ENCODE measurements at regions not wholly inside any gene's neighbourhood (a gene's known extent, or its start where the extent isn't known, plus 50 kb on each side); places are given as distances from the start of the nearest gene placed in this dataset.

- no peak for DNase-seq (ENCODE audit: extremely low spot score)
- ChIA-PET CTCF (no interaction called here), POLR2A (no interaction called here)
Measured at GRCh38 chr1:172966844-172967540, 83.7 kb downstream of the TNFSF18 start.

GRCh38 chr1:172967936-172968335, 82.8 kb downstream of the TNFSF18 start:
- POLR2A ChIA-PET: no interaction called here
- TF ChIP-seq ZNF384 (IDR thresholded peaks at IDR 0.05): no peak
- no peak for TF ChIP-seq ARNT (IDR thresholded peaks at IDR 0.05)
- CTCF ChIA-PET: no interaction called here
- DNase-seq (ENCODE audit: extremely low spot score): no peak

More at GRCh38 chr1:172966844-172967540, 83.7 kb downstream of the TNFSF18 start:
- TF ChIP-seq ZNF384 (IDR thresholded peaks at IDR 0.05): no peak

- ChIA-PET CTCF (no interaction called here), POLR2A (no interaction called here)
- DNase-seq (ENCODE audit: extremely low spot score): no peak
- TF ChIP-seq CTBP1 (IDR thresholded peaks at IDR 0.05; ENCODE audit: borderline replicate concordance): no peak
- no peak for TF ChIP-seq SP1 (IDR thresholded peaks at IDR 0.05)
- TF ChIP-seq FOXM1 (IDR thresholded peaks at IDR 0.05; ENCODE audit: borderline replicate concordance): no peak
- TF ChIP-seq FOXA1 (IDR thresholded peaks at IDR 0.05): no peak
- TF ChIP-seq BHLHE40 (IDR thresholded peaks at IDR 0.05; ENCODE audit: borderline replicate concordance): no peak
- TF ChIP-seq SUZ12 (IDR thresholded peaks at IDR 0.05): no peak
- TF ChIP-seq FOXK2 (IDR thresholded peaks at IDR 0.05): no peak
- no peak for TF ChIP-seq ELF4 (IDR thresholded peaks at IDR 0.05)
- TF ChIP-seq TARDBP (IDR thresholded peaks at IDR 0.05): no peak
- TF ChIP-seq ZNF384 (IDR thresholded peaks at IDR 0.05): no peak
- no peak for TF ChIP-seq HDGF (IDR thresholded peaks at IDR 0.05; ENCODE audit: borderline replicate concordance)
- TF ChIP-seq L3MBTL2 (conservative IDR thresholded peaks at IDR 0.05): no peak
- no peak for TF ChIP-seq NFRKB (IDR thresholded peaks at IDR 0.05)
- no peak for TF ChIP-seq LEF1 (IDR thresholded peaks at IDR 0.05; ENCODE audit: borderline replicate concordance)
- TF ChIP-seq PKNOX1 (IDR thresholded peaks at IDR 0.05): no peak
- TF ChIP-seq ARNT (IDR thresholded peaks at IDR 0.05): no peak
Measured at GRCh38 chr1:172969611-172970010, 81.1 kb downstream of the TNFSF18 start.

- no peak for DNase-seq (ENCODE audit: extremely low spot score)
- CTCF ChIA-PET: interaction anchor here (0.6 kb wide), 1 partner anchor 68 kb away, joined by 3 read pairs; no protein-coding TSS in a partner anchor
- TF ChIP-seq ZNF384 (IDR thresholded peaks at IDR 0.05): no peak
- TF ChIP-seq ELF4 (IDR thresholded peaks at IDR 0.05): no peak
- no peak for TF ChIP-seq LEF1 (IDR thresholded peaks at IDR 0.05; ENCODE audit: borderline replicate concordance)
- no peak for TF ChIP-seq FOXA1 (IDR thresholded peaks at IDR 0.05)
- no peak for TF ChIP-seq ARNT (IDR thresholded peaks at IDR 0.05)
- no peak for TF ChIP-seq TARDBP (IDR thresholded peaks at IDR 0.05)
- TF ChIP-seq SP1 (IDR thresholded peaks at IDR 0.05): no peak
- TF ChIP-seq HDGF (IDR thresholded peaks at IDR 0.05; ENCODE audit: borderline replicate concordance): no peak
- TF ChIP-seq SUZ12 (IDR thresholded peaks at IDR 0.05): no peak
- TF ChIP-seq NFRKB (IDR thresholded peaks at IDR 0.05): no peak
- TF ChIP-seq FOXM1 (IDR thresholded peaks at IDR 0.05; ENCODE audit: borderline replicate concordance): no peak
- TF ChIP-seq CTBP1 (IDR thresholded peaks at IDR 0.05; ENCODE audit: borderline replicate concordance): no peak
- no peak for TF ChIP-seq FOXK2 (IDR thresholded peaks at IDR 0.05)
- no peak for TF ChIP-seq PKNOX1 (IDR thresholded peaks at IDR 0.05)
- no peak for TF ChIP-seq BHLHE40 (IDR thresholded peaks at IDR 0.05; ENCODE audit: borderline replicate concordance)
- TF ChIP-seq L3MBTL2 (conservative IDR thresholded peaks at IDR 0.05): no peak
- POLR2A ChIA-PET: no interaction called here
Measured at GRCh38 chr1:172970186-172970585, 80.6 kb downstream of the TNFSF18 start.

- DNase-seq (ENCODE audit: extremely low spot score): no peak
- no peak for TF ChIP-seq ARNT (IDR thresholded peaks at IDR 0.05)
- TF ChIP-seq PKNOX1 (IDR thresholded peaks at IDR 0.05): no peak
- TF ChIP-seq ZNF384 (IDR thresholded peaks at IDR 0.05): no peak
- TF ChIP-seq BHLHE40 (IDR thresholded peaks at IDR 0.05; ENCODE audit: borderline replicate concordance): no peak
- no peak for TF ChIP-seq ELF4 (IDR thresholded peaks at IDR 0.05)
- no peak for TF ChIP-seq HDGF (IDR thresholded peaks at IDR 0.05; ENCODE audit: borderline replicate concordance)
- TF ChIP-seq L3MBTL2 (conservative IDR thresholded peaks at IDR 0.05): no peak
- TF ChIP-seq LEF1 (IDR thresholded peaks at IDR 0.05; ENCODE audit: borderline replicate concordance): no peak
- POLR2A ChIA-PET: no interaction called here
- CTCF ChIA-PET: no interaction called here
Measured at GRCh38 chr1:172971241-172971640, 79.5 kb downstream of the TNFSF18 start.

- ChIA-PET CTCF (no interaction called here), POLR2A (no interaction called here)
- no peak for DNase-seq (ENCODE audit: extremely low spot score)
- TF ChIP-seq PKNOX1 (IDR thresholded peaks at IDR 0.05): no peak
Measured at GRCh38 chr1:172972258-172972657, 78.5 kb downstream of the TNFSF18 start.

Data from HEK293T (cell line).